Caco-2 (cell line): ENCODE measurements at regions not wholly inside any gene's neighbourhood (a gene's known extent, or its start where the extent isn't known, plus 50 kb on each side); places are given as distances from the start of the nearest gene placed in this dataset.

Experiments
- BruUV-seq: library from RNA; stranded (reverse); fragments of 400-500 nt; replicated peaks from 2 replicates; lab custom pipeline; 2021; lab: Mats Ljungman, UMichigan
- CTCF ChIA-PET: fragments of 300-600 bp; sonication (Branson Sonifier 250); formaldehyde crosslinking; loops from one replicate; lab custom pipeline; 2022; ENCODE audit warnings: antibody characterized with exemption; lab: Charles Lee
- POLR2A ChIA-PET: fragments of 300-600 bp; sonication (Branson Sonifier 250); formaldehyde crosslinking; loops from one replicate; lab custom pipeline; 2022; ENCODE audit warnings: antibody characterized with exemption; lab: Charles Lee
- DNase-seq, 2 experiments: peaks; one replicate each; pipeline versions ENCODE4 v3.0.0 to v3.0.0-alpha.2; 2020 to 2022
- H3K27me3 ChIP-seq: replicated peaks from 2 replicates; pipeline ENCODE4 v1.6.0; 2011; ENCODE audit warnings: low read length; ENCODE audit not compliant: control insufficient read depth, insufficient read depth
- H3K36me3 ChIP-seq: 2 replicates; pipeline ENCODE4 v1.5.1; 2011; ENCODE audit warnings: low read length; ENCODE audit not compliant: control insufficient read depth, insufficient read depth
- H3K4me1 ChIP-seq: fragments of 250-450 bp; sonication (Bioruptor Pico); 2 replicates; pipeline ENCODE4 v1.5.1; 2020; ENCODE audit warnings: mild to moderate bottlenecking
- H3K4me3 ChIP-seq: 2 replicates; pipeline ENCODE4 v1.5.1; 2011; ENCODE audit warnings: low read depth, mild to moderate bottlenecking, control low read depth, low read length
- H3K9me3 ChIP-seq: fragments of 250-450 bp; sonication (Bioruptor Pico); 2 replicates; pipeline ENCODE4 v1.5.1; 2020; ENCODE audit warnings: mild to moderate bottlenecking, moderate library complexity
- H3K27ac Mint-ChIP-seq: one replicate; pipeline ENCODE4 v1.8.0; 2022; ENCODE audit warnings: mixed read lengths; ENCODE audit not compliant: unreplicated experiment
- H3K27me3 Mint-ChIP-seq: one replicate; pipeline ENCODE4 v1.8.0; 2022; ENCODE audit warnings: mixed read lengths; ENCODE audit not compliant: insufficient read depth, unreplicated experiment
- H3K36me3 Mint-ChIP-seq: one replicate; pipeline ENCODE4 v1.8.0; 2022; ENCODE audit warnings: mild to moderate bottlenecking, mixed read lengths; ENCODE audit not compliant: insufficient read depth, unreplicated experiment
- H3K4me1 Mint-ChIP-seq: one replicate; pipeline ENCODE4 v1.8.0; 2022; ENCODE audit warnings: low read depth, mixed read lengths; ENCODE audit not compliant: unreplicated experiment
- H3K4me3 Mint-ChIP-seq: one replicate; pipeline ENCODE4 v1.8.0; 2022; ENCODE audit warnings: mild to moderate bottlenecking, moderate library complexity, mixed read lengths; ENCODE audit not compliant: unreplicated experiment
- H3K9me3 Mint-ChIP-seq: one replicate; pipeline ENCODE4 v1.8.0; 2022; ENCODE audit warnings: mixed read lengths; ENCODE audit not compliant: unreplicated experiment
- intact Hi-C: fragments of 100-400 bp; cut with micrococcal nuclease; formaldehyde crosslinking; loops from one replicate; pipeline ENCODE4 v1.10.0; 2022; ENCODE audit not compliant: unreplicated experiment
- TF ChIP-seq, protein P1 (sequence below), 2 experiments: fragments of 200-600 bp in 1 of 2; IDR thresholded peaks; 1 replicate in 1 of 2; 2 replicates in 1 of 2; pipeline versions ENCODE4 v1.5.1 to v1.8.0; 2011 to 2022; ENCODE audit warnings: antibody characterized with exemption in 1 of 2, control low read depth in 1 of 2, inconsistent platforms in 1 of 2, low read depth in 1 of 2, low read length in 1 of 2, mild to moderate bottlenecking in 1 of 2, moderate library complexity in 1 of 2; ENCODE audit not compliant: insufficient read depth in 1 of 2, severe bottlenecking in 1 of 2, unreplicated experiment in 1 of 2

DNA sequence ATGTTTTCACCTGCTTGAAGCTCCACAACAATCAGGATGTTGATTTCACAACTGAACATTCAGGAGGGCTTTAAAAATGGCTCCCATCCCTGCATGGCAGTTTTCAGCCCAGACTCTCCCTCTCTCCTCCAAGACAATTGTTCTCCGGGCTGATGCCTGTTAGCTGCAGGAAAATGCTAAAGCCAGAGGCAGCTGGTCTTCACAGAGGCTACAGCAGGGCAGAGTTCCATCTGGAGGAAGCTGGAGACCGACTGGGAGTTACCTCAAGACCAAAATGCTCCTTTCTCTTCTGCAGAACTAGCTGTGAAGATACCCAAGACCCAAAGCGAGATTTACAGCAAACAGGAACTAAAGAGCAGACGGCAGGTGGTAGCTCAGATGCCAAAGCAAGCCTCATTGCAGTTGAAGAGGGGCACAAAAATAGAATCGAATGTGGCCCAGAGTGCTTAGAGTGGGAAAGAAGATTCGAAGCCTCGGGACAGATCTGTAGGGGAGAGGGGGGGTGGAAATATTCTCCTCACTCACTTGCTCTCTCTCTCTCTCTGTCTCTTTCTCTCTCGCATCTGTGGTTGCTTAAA lies 423.6 kb downstream of the ZNF521 start:
- POLR2A ChIA-PET: no interaction called here

DNA sequence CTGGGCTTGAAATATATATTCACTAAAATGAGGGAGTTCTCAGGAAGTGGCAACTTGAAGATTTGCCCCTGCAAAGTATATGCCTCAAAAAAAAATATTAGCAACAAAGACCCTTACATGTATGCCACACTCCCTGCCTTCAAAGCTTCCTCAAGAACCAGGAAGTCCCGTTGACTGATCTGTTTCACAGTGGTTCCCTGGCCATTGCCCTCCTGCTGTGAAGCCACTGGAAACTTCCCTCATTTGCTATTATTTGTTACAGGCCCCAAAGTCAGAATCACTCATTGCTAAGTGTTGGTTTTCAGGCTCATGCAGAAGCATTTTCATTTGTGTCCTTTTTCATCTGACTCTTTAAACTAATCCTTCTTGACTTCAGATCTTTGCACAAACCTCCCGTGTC lies 421.5 kb downstream of the ZNF521 start:
- no peaks in the 10 kb centered on the region for H3K36me3 ChIP-seq
- H3K9me3 ChIP-seq: no peaks in the 10 kb centered on the region
- H3K27me3 ChIP-seq: no peaks in the 10 kb centered on the region
- no peak overlapping the region for H3K4me3 ChIP-seq
- peaks cover 30% of the 10 kb centered on the region for H3K4me1 ChIP-seq
- CTCF ChIA-PET: no interaction called here
- H3K27ac Mint-ChIP-seq: peak overlapping the region; percentile 85
- no peaks in the 10 kb centered on the region for H3K36me3 Mint-ChIP-seq
- intact Hi-C loops: loop anchor here (2.0 to 5.0 kb wide), 2 partner anchors 52 to 77 kb away; no protein-coding TSS in a partner anchor
- no peak for DNase-seq
- no peaks in the 10 kb centered on the region for H3K9me3 Mint-ChIP-seq
- TF ChIP-seq, protein P1, sequence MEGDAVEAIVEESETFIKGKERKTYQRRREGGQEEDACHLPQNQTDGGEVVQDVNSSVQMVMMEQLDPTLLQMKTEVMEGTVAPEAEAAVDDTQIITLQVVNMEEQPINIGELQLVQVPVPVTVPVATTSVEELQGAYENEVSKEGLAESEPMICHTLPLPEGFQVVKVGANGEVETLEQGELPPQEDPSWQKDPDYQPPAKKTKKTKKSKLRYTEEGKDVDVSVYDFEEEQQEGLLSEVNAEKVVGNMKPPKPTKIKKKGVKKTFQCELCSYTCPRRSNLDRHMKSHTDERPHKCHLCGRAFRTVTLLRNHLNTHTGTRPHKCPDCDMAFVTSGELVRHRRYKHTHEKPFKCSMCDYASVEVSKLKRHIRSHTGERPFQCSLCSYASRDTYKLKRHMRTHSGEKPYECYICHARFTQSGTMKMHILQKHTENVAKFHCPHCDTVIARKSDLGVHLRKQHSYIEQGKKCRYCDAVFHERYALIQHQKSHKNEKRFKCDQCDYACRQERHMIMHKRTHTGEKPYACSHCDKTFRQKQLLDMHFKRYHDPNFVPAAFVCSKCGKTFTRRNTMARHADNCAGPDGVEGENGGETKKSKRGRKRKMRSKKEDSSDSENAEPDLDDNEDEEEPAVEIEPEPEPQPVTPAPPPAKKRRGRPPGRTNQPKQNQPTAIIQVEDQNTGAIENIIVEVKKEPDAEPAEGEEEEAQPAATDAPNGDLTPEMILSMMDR (IDR thresholded peaks at IDR 0.05; ENCODE audit: insufficient read depth in 1 of 2, low read depth in 1 of 2, low read length in 1 of 2, severe bottlenecking in 1 of 2, unreplicated experiment in 1 of 2): no peak
- BruUV-seq: no TSS peak
- peak overlapping the region; percentile 42 for H3K4me3 Mint-ChIP-seq
- POLR2A ChIA-PET: no interaction called here
- no peaks in the 10 kb centered on the region for H3K27me3 Mint-ChIP-seq
- H3K4me1 Mint-ChIP-seq: peaks cover 33% of the 10 kb centered on the region

More for the DNA sequence above, 423.6 kb downstream of the ZNF521 start:
- Histone ChIP-seq H3K4me3 (no peak overlapping the region), H3K27me3 (no peaks in the 10 kb centered on the region), H3K4me1 (peaks cover 30% of the 10 kb centered on the region), H3K36me3 (no peaks in the 10 kb centered on the region), H3K9me3 (no peaks in the 10 kb centered on the region)
- Mint-ChIP-seq H3K9me3 (no peaks in the 10 kb centered on the region), H3K27me3 (no peaks in the 10 kb centered on the region), H3K36me3 (no peaks in the 10 kb centered on the region), H3K4me3 (no peak overlapping the region), H3K4me1 (peaks cover 36% of the 10 kb centered on the region), H3K27ac (peak overlapping the region; percentile 83)
- intact Hi-C loops: no loop called here
- no peak for DNase-seq
- CTCF ChIA-PET: no interaction called here
- BruUV-seq: no TSS peak
- TF ChIP-seq, protein P1 (IDR thresholded peaks at IDR 0.05; ENCODE audit: insufficient read depth in 1 of 2, low read depth in 1 of 2, low read length in 1 of 2, severe bottlenecking in 1 of 2, unreplicated experiment in 1 of 2): no peak

DNA sequence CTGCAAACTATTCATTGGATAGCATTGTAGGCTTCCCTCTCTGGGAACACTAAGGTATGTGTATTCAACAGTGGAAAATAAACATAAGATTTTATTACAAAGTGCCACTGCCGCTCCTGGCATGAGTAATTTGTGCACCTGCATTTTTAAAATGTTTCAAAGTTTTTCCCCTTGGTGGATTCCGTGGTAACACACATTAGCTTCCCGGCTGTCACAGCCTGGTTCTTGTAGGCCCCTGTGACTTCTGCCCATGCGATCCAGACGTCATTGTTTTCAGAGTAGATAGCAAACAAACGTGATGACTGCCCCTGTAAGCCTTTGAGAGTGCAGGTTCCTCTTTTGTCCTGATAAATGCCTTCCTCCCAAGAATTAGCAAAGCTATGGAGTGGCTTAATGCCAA lies 421.0 kb downstream of the ZNF521 start:
- peaks cover 30% of the 10 kb centered on the region for H3K4me1 ChIP-seq
- Mint-ChIP-seq H3K27ac (peak overlapping the region; percentile 85), H3K4me1 (peaks cover 30% of the 10 kb centered on the region), H3K36me3 (no peaks in the 10 kb centered on the region), H3K4me3 (peak overlapping the region; percentile 42), H3K9me3 (no peaks in the 10 kb centered on the region), H3K27me3 (no peaks in the 10 kb centered on the region)
- ChIA-PET POLR2A (no interaction called here), CTCF (no interaction called here)
- no peak overlapping the region for H3K4me3 ChIP-seq
- H3K27me3 ChIP-seq: no peaks in the 10 kb centered on the region
- BruUV-seq: no TSS peak
- intact Hi-C loops: loop anchor here (1.0 to 5.0 kb wide), 3 partner anchors 52 to 146 kb away; no protein-coding TSS in a partner anchor
- TF ChIP-seq, protein P1 (IDR thresholded peaks at IDR 0.05; ENCODE audit: insufficient read depth in 1 of 2, low read depth in 1 of 2, low read length in 1 of 2, severe bottlenecking in 1 of 2, unreplicated experiment in 1 of 2): no peak
- H3K9me3 ChIP-seq: no peaks in the 10 kb centered on the region
- DNase-seq: peak; percentile 75 to 81
- no peaks in the 10 kb centered on the region for H3K36me3 ChIP-seq
